Body of pancreas (tissue), 4 donors: ENCODE measurements at regions not wholly inside any gene's neighbourhood (a gene's known extent, or its start where the extent isn't known, plus 50 kb on each side); places are given as distances from the start of the nearest gene placed in this dataset.

ENCODE experiments used
- POLR2A ChIP-seq, 3 donors: fragments of 450-650 bp; IDR thresholded peaks; one replicate each; pipeline ENCODE4 v1.6.1; 2016; ENCODE audit warnings: antibody characterized with exemption in 3 of 3, mild to moderate bottlenecking in 2 of 3
- TF ChIP-seq, protein P1 (sequence below), 7 experiments: fragments of 450-650 bp in 4 of 7; fragments of 200-600 bp in 3 of 7; sonication (generic) in 3 of 7; IDR thresholded peaks; one replicate each; pipeline ENCODE4 v1.5.1; 2016 to 2019; ENCODE audit warnings: antibody characterized with exemption in 7 of 7

DNA sequence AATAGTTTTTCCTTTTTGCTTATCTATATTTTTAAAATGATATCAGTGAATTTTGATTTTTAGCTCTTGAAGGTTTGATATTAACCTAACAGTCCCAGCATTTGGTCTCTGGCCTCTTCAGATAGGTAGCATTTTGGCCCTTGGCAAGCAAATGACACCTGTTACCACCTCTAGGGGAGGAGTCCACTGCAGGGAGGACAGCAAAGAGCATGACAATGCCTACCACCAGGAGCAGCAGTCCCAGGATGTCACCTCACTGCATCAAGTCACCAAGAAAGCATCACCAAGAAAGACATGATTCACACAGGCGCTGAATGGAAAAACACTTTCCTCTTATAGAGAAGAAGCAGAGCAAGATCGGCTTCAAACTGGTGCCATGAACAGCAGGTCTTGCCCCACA is 224.3 kb downstream of the UBE3D start:
- TF ChIP-seq, protein P1, sequence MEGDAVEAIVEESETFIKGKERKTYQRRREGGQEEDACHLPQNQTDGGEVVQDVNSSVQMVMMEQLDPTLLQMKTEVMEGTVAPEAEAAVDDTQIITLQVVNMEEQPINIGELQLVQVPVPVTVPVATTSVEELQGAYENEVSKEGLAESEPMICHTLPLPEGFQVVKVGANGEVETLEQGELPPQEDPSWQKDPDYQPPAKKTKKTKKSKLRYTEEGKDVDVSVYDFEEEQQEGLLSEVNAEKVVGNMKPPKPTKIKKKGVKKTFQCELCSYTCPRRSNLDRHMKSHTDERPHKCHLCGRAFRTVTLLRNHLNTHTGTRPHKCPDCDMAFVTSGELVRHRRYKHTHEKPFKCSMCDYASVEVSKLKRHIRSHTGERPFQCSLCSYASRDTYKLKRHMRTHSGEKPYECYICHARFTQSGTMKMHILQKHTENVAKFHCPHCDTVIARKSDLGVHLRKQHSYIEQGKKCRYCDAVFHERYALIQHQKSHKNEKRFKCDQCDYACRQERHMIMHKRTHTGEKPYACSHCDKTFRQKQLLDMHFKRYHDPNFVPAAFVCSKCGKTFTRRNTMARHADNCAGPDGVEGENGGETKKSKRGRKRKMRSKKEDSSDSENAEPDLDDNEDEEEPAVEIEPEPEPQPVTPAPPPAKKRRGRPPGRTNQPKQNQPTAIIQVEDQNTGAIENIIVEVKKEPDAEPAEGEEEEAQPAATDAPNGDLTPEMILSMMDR (IDR thresholded peaks at IDR 0.05), result no peak
- TF ChIP-seq POLR2A (IDR thresholded peaks at IDR 0.05), result no peak
